Ishikawa (cell line): ENCODE measurements at regions not wholly inside any gene's neighbourhood (a gene's known extent, or its start where the extent isn't known, plus 50 kb on each side); places are given as distances from the start of the nearest gene placed in this dataset.

Experiments used
- CEBPB ChIP-seq: IDR thresholded peaks from 2 replicates; pipeline ENCODE4 v1.6.1; 2012
- CREB1 ChIP-seq: IDR thresholded peaks from 2 replicates; pipeline ENCODE4 v1.6.1; 2012; ENCODE audit warnings: low read depth
- EGR1 ChIP-seq: IDR thresholded peaks from 2 replicates; pipeline ENCODE4 v1.6.1; 2012
- EP300 ChIP-seq: IDR thresholded peaks from 2 replicates; pipeline ENCODE4 v1.6.1; 2012; ENCODE audit warnings: borderline replicate concordance
- FOXM1 ChIP-seq: IDR thresholded peaks from 2 replicates; pipeline ENCODE4 v1.6.1; 2012; ENCODE audit warnings: low read depth, borderline replicate concordance
- MAX ChIP-seq: IDR thresholded peaks from 2 replicates; pipeline ENCODE4 v1.6.1; 2012
- NFIC ChIP-seq: IDR thresholded peaks from 2 replicates; pipeline ENCODE4 v1.6.1; 2012
- RAD21 ChIP-seq: IDR thresholded peaks from 2 replicates; pipeline ENCODE4 v1.6.1; 2012; ENCODE audit warnings: low read depth
- REST ChIP-seq: IDR thresholded peaks from 2 replicates; pipeline ENCODE4 v1.6.1; 2012; ENCODE audit warnings: low read depth, mild to moderate bottlenecking
- TAF1 ChIP-seq: IDR thresholded peaks from 2 replicates; pipeline ENCODE4 v1.6.1; 2012; ENCODE audit warnings: low read depth, mild to moderate bottlenecking
- TCF12 ChIP-seq: IDR thresholded peaks from 2 replicates; pipeline ENCODE4 v1.6.1; 2012; ENCODE audit warnings: low read depth
- TEAD4 ChIP-seq: IDR thresholded peaks from 2 replicates; pipeline ENCODE4 v1.6.1; 2012
- USF1 ChIP-seq: IDR thresholded peaks from 2 replicates; pipeline ENCODE4 v1.6.1; 2012
- YY1 ChIP-seq: IDR thresholded peaks from 2 replicates; pipeline ENCODE4 v1.6.1; 2012; ENCODE audit warnings: low read depth
- ZBTB7A ChIP-seq: IDR thresholded peaks from 2 replicates; pipeline ENCODE4 v1.6.1; 2012; ENCODE audit warnings: low read depth

GRCh38 chr3:188092648-188093047 is 61.3 kb upstream of the LPP start:
- TF ChIP-seq REST, result no peak
- TF ChIP-seq EGR1, result no peak
- no peak for TF ChIP-seq FOXM1
- no peak for TF ChIP-seq EP300
- TF ChIP-seq ZBTB7A, result no peak
- no peak for TF ChIP-seq CEBPB

GRCh38 chr3:188095431-188095830 is 58.5 kb upstream of the LPP start:
- TF ChIP-seq TCF12, result no peak
- TF ChIP-seq YY1, result no peak
- TF ChIP-seq USF1, result no peak

- TF ChIP-seq TEAD4 (no peak), CREB1 (no peak), TAF1 (no peak), ZBTB7A (no peak), REST (no peak), NFIC (no peak), RAD21 (no peak), EP300 (no peak)
Measured at GRCh38 chr3:188097791-188098190, 56.2 kb upstream of the LPP start.

GRCh38 chr3:188099907-188100306 is 54.0 kb upstream of the LPP start:
- no peak for TF ChIP-seq CREB1
- no peak for TF ChIP-seq TEAD4
- no peak for TF ChIP-seq MAX
- no peak for TF ChIP-seq TAF1

- TF ChIP-seq TCF12 (no peak), ZBTB7A (no peak), USF1 (no peak), EGR1 (no peak)
Measured at GRCh38 chr3:188102861-188103547, 51.0 kb upstream of the LPP start.

GRCh38 chr3:188104050-188104449 is 49.9 kb upstream of the LPP start:
- TF ChIP-seq TEAD4 (no peak), NFIC (no peak), FOXM1 (no peak), RAD21 (no peak)
